Suprapubic skin (tissue), 4 donors: ENCODE measurements at regions not wholly inside any gene's neighbourhood (a gene's known extent, or its start where the extent isn't known, plus 50 kb on each side); places are given as distances from the start of the nearest gene placed in this dataset.
"Not testable (repeated sequence)": the region's sequence is repeated elsewhere in the genome, so short reads cannot be mapped to it uniquely, and the experiment has no call there.

Experiments used
- DNase-seq, 2 donors: peaks; one replicate each; pipeline ENCODE4 v3.0.0-alpha.2; 2019; ENCODE audit warnings: low spot score in 2 of 2
- H3K27ac ChIP-seq: fragments of 200-600 bp; sonication (generic); one replicate; pipeline ENCODE4 v1.5.1; 2019
- H3K27me3 ChIP-seq: fragments of 200-600 bp; sonication (generic); one replicate; pipeline ENCODE4 v1.5.1; 2019
- H3K36me3 ChIP-seq: fragments of 200-600 bp; sonication (generic); one replicate; pipeline ENCODE4 v1.5.1; 2019
- H3K4me1 ChIP-seq: fragments of 200-600 bp; sonication (generic); one replicate; pipeline ENCODE4 v1.5.1; 2019
- H3K4me3 ChIP-seq: fragments of 200-600 bp; sonication (generic); one replicate; pipeline ENCODE4 v1.5.1; 2019; ENCODE audit warnings: mild to moderate bottlenecking
- H3K9me3 ChIP-seq: fragments of 200-600 bp; sonication (generic); one replicate; pipeline ENCODE4 v1.5.1; 2019
- CTCF ChIP-seq, 2 donors: fragments of 200-600 bp in 1 of 2; fragments of 450-650 bp in 1 of 2; sonication (generic) in 1 of 2; IDR thresholded peaks; one replicate each; pipeline ENCODE4 v1.5.1; 2016 to 2019; ENCODE audit warnings: antibody characterized with exemption in 2 of 2, mild to moderate bottlenecking in 1 of 2, moderate library complexity in 1 of 2
- EP300 ChIP-seq: sonication (generic); formaldehyde crosslinking; IDR thresholded peaks from one replicate; pipeline ENCODE4 v1.6.1; 2017; ENCODE audit warnings: antibody characterized with exemption
- POLR2A ChIP-seq, 2 donors: fragments of 450-650 bp; IDR thresholded peaks; one replicate each; pipeline ENCODE4 v1.6.1; 2017; ENCODE audit warnings: antibody characterized with exemption in 2 of 2, mild to moderate bottlenecking in 2 of 2, moderate library complexity in 2 of 2
- POLR2AphosphoS5 ChIP-seq, 3 donors: sonication (generic); formaldehyde crosslinking; IDR thresholded peaks; one replicate each; pipeline ENCODE4 v1.6.1; 2017; ENCODE audit warnings: antibody characterized with exemption in 3 of 3
- WGBS: methylation state at CpG from one replicate; pipeline ENCODE4 v1.1.5; 2018; 5-methylcytosine and 5-hydroxymethylcytosine counted together

GRCh38 chr3:26229801-26230200 is 392.8 kb upstream of the LRRC3B start:
- TF ChIP-seq POLR2AphosphoS5 (IDR thresholded peaks at IDR 0.05) (no peak), CTCF (IDR thresholded peaks at IDR 0.05) (no peak)

GRCh38 chr3:26233374-26233773 is 389.2 kb upstream of the LRRC3B start:
- Histone ChIP-seq H3K9me3 (no peaks in the 10 kb centered on the region), H3K36me3 (no peaks in the 10 kb centered on the region), H3K27me3 (no peaks in the 10 kb centered on the region), H3K4me3 (no peak overlapping the region), H3K27ac (no peak overlapping the region), H3K4me1 (no peaks in the 10 kb centered on the region)
- WGBS: 90% methylated on average over 4 of the region's 4 CpGs
- no peak for TF ChIP-seq EP300
- TF ChIP-seq POLR2A (IDR thresholded peaks at IDR 0.05): no peak
- TF ChIP-seq POLR2AphosphoS5 (IDR thresholded peaks at IDR 0.05): no peak
- TF ChIP-seq CTCF (IDR thresholded peaks at IDR 0.05): no peak
- no peak for DNase-seq

More at GRCh38 chr3:26229801-26230200, 392.8 kb upstream of the LRRC3B start:
- Histone ChIP-seq H3K27ac (no peak overlapping the region), H3K36me3 (no peaks in the 10 kb centered on the region), H3K9me3 (no peaks in the 10 kb centered on the region), H3K27me3 (no peaks in the 10 kb centered on the region), H3K4me3 (no peak overlapping the region), H3K4me1 (no peaks in the 10 kb centered on the region)
- no peak for DNase-seq
- 70% methylated on average over 2 of the region's 2 CpGs for WGBS

- no peak overlapping the region for H3K27ac ChIP-seq
- H3K4me1 ChIP-seq: no peaks in the 10 kb centered on the region
- WGBS: 36% methylated on average over 2 of the region's 2 CpGs
- no peaks in the 10 kb centered on the region for H3K36me3 ChIP-seq
- DNase-seq: no peak
- H3K4me3 ChIP-seq: no peak overlapping the region
- TF ChIP-seq EP300 (no peak), POLR2AphosphoS5 (IDR thresholded peaks at IDR 0.05) (no peak), POLR2A (IDR thresholded peaks at IDR 0.05) (no peak), CTCF (IDR thresholded peaks at IDR 0.05) (no peak)
- no peaks in the 10 kb centered on the region for H3K27me3 ChIP-seq
- no peaks in the 10 kb centered on the region for H3K9me3 ChIP-seq
Measured at GRCh38 chr3:26236531-26236930, 386.0 kb upstream of the LRRC3B start.

GRCh38 chr3:26237036-26237682 is 385.4 kb upstream of the LRRC3B start:
- Histone ChIP-seq H3K36me3 (no peaks in the 10 kb centered on the region), H3K9me3 (no peaks in the 10 kb centered on the region), H3K4me1 (no peaks in the 10 kb centered on the region), H3K4me3 (no peak overlapping the region), H3K27me3 (no peaks in the 10 kb centered on the region), H3K27ac (no peak overlapping the region)
- TF ChIP-seq POLR2AphosphoS5 (IDR thresholded peaks at IDR 0.05): no peak
- no peak for TF ChIP-seq POLR2A (IDR thresholded peaks at IDR 0.05)
- no peak for TF ChIP-seq EP300
- TF ChIP-seq CTCF (IDR thresholded peaks at IDR 0.05): no peak
- 35% methylated on average over 4 of the region's 4 CpGs for WGBS
- no peak for DNase-seq

- DNase-seq, H3K4me1 ChIP-seq, H3K9me3 ChIP-seq, H3K27me3 ChIP-seq, H3K36me3 ChIP-seq, H3K4me3 ChIP-seq, H3K27ac ChIP-seq: not testable (repeated sequence)
- WGBS: 89% methylated on average over 14 of the region's 14 CpGs
Measured at GRCh38 chr3:26244586-26244985, 378.0 kb upstream of the LRRC3B start.

- DNase-seq: no peak
- H3K4me1 ChIP-seq: no peaks in the 10 kb centered on the region
- H3K4me3 ChIP-seq: no peak overlapping the region
- no peaks in the 10 kb centered on the region for H3K36me3 ChIP-seq
- no peaks in the 10 kb centered on the region for H3K27me3 ChIP-seq
- TF ChIP-seq POLR2AphosphoS5 (IDR thresholded peaks at IDR 0.05) (no peak), EP300 (no peak), CTCF (IDR thresholded peaks at IDR 0.05) (no peak), POLR2A (IDR thresholded peaks at IDR 0.05) (no peak)
- no peaks in the 10 kb centered on the region for H3K9me3 ChIP-seq
- no peak overlapping the region for H3K27ac ChIP-seq
Measured at GRCh38 chr3:26245236-26245635, 377.3 kb upstream of the LRRC3B start.
